OCI-LY7 (cell line): ENCODE measurements at regions not wholly inside any gene's neighbourhood (a gene's known extent, or its start where the extent isn't known, plus 50 kb on each side); places are given as distances from the start of the nearest gene placed in this dataset.

ENCODE experiments used
- EZH2phosphoT487 ChIP-seq: fragments of 200-600 bp; sonication (generic); IDR thresholded peaks from 2 replicates; pipeline ENCODE4 v1.6.1; 2018; ENCODE audit warnings: low read depth, borderline replicate concordance, mild to moderate bottlenecking, mixed run types, antibody characterized with exemption, low read length, moderate library complexity, mixed read lengths
- TF ChIP-seq, protein P1 (sequence below): fragments of 200-600 bp; sonication (generic); conservative IDR thresholded peaks from 2 replicates; pipeline ENCODE4 v1.5.1; 2014; ENCODE audit warnings: mild to moderate bottlenecking, antibody characterized with exemption, low read length, moderate library complexity, mixed read lengths

- TF ChIP-seq, protein P1, sequence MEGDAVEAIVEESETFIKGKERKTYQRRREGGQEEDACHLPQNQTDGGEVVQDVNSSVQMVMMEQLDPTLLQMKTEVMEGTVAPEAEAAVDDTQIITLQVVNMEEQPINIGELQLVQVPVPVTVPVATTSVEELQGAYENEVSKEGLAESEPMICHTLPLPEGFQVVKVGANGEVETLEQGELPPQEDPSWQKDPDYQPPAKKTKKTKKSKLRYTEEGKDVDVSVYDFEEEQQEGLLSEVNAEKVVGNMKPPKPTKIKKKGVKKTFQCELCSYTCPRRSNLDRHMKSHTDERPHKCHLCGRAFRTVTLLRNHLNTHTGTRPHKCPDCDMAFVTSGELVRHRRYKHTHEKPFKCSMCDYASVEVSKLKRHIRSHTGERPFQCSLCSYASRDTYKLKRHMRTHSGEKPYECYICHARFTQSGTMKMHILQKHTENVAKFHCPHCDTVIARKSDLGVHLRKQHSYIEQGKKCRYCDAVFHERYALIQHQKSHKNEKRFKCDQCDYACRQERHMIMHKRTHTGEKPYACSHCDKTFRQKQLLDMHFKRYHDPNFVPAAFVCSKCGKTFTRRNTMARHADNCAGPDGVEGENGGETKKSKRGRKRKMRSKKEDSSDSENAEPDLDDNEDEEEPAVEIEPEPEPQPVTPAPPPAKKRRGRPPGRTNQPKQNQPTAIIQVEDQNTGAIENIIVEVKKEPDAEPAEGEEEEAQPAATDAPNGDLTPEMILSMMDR, result no peak
- no peak for TF ChIP-seq EZH2phosphoT487
These were observed 169.8 kb upstream of the KCNN2 start for GRCh38 chr5:114192108-114192507.
